ENCODE measurements at regions not wholly inside any gene's neighbourhood (a gene's known extent, or its start where the extent isn't known, plus 50 kb on each side); places are given as distances from the start of the nearest gene placed in this dataset.

DNA sequence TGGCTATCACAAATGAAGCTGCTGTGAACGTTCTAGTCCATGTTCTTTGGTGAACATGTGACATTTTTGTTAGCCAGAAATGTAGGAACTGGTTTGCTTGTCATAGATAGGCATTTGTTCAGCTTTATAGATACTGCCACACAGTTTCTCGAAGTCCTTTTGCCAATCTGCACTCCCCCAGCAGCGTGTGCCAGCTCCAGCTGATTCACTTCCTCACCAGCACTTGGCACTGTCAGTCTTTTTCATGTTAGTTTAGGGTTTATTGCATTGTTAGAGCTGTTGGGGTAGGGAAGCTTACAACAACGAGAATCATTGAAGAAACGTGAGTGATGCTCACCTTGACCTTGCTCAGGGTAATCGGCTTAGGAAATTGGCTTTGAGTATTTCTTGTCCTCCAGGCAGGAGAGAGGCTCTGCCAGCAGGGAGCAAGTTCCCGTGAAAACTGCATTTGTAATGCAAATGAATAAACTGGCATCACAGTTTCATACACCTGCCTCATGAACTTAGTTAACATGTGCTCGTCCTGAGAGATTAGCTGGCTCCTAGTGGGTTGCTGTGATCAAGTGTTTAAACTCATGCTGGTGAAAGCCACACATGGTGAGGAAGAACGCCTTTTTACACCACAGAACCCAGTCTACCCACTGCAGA is 83.9 kb downstream of the ING1 start (continued):
- TF ChIP-seq ZNF407 (CRISPR knock-in tag; IDR thresholded peaks at IDR 0.05; ENCODE audit: not compliant biosample characterization) (no peak), GPBP1L1 (CRISPR knock-in tag; IDR thresholded peaks at IDR 0.05) (no peak), FOXJ3 (CRISPR knock-in tag; IDR thresholded peaks at IDR 0.05; ENCODE audit: borderline replicate concordance) (no peak), NFYB (CRISPR knock-in tag; IDR thresholded peaks at IDR 0.05) (no peak), ARNT2 (CRISPR knock-in tag; IDR thresholded peaks at IDR 0.05; ENCODE audit: low read depth) (no peak), ZNF780A (CRISPR knock-in tag; IDR thresholded peaks at IDR 0.05) (no peak)

All from HepG2 (cell line).